Panc1 (cell line): ENCODE measurements at regions not wholly inside any gene's neighbourhood (a gene's known extent, or its start where the extent isn't known, plus 50 kb on each side); places are given as distances from the start of the nearest gene placed in this dataset.

ENCODE experiments used
- SIN3A ChIP-seq: IDR thresholded peaks from 2 replicates; pipeline ENCODE4 v1.6.1; 2012; ENCODE audit warnings: low read depth, mild to moderate bottlenecking, low read length, moderate library complexity, borderline replicate concordance; ENCODE audit not compliant: insufficient read depth
- TCF7L2 ChIP-seq: IDR thresholded peaks from 2 replicates; pipeline ENCODE4 v1.6.1; 2011; ENCODE audit warnings: mild to moderate bottlenecking, low read depth, low read length, inconsistent platforms
- TF ChIP-seq, protein P1 (sequence below): fragments of 450-650 bp; IDR thresholded peaks from 2 replicates; pipeline ENCODE4 v1.5.1; 2017; ENCODE audit warnings: mild to moderate bottlenecking
- TF ChIP-seq, protein P2 (sequence below), 2 experiments: IDR thresholded peaks; 2 replicates each; pipeline ENCODE4 v1.6.1; 2011 to 2012; ENCODE audit warnings: low read depth in 2 of 2, control low read depth in 1 of 2, low read length in 1 of 2, mild to moderate bottlenecking in 1 of 2, moderate library complexity in 1 of 2; ENCODE audit not compliant: insufficient read depth in 1 of 2

DNA sequence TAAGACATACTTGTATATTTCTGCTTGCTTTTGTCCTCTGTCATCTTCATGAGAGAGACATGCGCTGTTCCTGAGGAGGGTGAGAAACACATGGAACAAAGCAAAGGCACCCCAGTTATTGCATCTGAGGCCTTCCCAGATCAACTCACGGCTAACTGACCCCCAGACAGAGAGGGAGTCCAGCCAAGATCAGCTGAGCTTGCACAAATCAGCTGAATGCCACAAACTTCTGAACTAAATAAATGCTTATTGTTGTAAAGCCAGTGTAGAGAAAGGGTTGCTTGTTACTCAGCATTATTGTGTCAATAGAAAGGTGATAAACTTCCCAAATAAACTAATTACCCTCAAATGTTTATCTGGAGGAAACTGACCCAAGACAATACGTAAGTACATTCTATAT is 163.8 kb downstream of the BTC start:
- TF ChIP-seq, protein P1, sequence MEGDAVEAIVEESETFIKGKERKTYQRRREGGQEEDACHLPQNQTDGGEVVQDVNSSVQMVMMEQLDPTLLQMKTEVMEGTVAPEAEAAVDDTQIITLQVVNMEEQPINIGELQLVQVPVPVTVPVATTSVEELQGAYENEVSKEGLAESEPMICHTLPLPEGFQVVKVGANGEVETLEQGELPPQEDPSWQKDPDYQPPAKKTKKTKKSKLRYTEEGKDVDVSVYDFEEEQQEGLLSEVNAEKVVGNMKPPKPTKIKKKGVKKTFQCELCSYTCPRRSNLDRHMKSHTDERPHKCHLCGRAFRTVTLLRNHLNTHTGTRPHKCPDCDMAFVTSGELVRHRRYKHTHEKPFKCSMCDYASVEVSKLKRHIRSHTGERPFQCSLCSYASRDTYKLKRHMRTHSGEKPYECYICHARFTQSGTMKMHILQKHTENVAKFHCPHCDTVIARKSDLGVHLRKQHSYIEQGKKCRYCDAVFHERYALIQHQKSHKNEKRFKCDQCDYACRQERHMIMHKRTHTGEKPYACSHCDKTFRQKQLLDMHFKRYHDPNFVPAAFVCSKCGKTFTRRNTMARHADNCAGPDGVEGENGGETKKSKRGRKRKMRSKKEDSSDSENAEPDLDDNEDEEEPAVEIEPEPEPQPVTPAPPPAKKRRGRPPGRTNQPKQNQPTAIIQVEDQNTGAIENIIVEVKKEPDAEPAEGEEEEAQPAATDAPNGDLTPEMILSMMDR = no peak
- TF ChIP-seq, protein P2, sequence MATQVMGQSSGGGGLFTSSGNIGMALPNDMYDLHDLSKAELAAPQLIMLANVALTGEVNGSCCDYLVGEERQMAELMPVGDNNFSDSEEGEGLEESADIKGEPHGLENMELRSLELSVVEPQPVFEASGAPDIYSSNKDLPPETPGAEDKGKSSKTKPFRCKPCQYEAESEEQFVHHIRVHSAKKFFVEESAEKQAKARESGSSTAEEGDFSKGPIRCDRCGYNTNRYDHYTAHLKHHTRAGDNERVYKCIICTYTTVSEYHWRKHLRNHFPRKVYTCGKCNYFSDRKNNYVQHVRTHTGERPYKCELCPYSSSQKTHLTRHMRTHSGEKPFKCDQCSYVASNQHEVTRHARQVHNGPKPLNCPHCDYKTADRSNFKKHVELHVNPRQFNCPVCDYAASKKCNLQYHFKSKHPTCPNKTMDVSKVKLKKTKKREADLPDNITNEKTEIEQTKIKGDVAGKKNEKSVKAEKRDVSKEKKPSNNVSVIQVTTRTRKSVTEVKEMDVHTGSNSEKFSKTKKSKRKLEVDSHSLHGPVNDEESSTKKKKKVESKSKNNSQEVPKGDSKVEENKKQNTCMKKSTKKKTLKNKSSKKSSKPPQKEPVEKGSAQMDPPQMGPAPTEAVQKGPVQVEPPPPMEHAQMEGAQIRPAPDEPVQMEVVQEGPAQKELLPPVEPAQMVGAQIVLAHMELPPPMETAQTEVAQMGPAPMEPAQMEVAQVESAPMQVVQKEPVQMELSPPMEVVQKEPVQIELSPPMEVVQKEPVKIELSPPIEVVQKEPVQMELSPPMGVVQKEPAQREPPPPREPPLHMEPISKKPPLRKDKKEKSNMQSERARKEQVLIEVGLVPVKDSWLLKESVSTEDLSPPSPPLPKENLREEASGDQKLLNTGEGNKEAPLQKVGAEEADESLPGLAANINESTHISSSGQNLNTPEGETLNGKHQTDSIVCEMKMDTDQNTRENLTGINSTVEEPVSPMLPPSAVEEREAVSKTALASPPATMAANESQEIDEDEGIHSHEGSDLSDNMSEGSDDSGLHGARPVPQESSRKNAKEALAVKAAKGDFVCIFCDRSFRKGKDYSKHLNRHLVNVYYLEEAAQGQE (IDR thresholded peaks at IDR 0.05; ENCODE audit: insufficient read depth in 1 of 2, low read depth in 2 of 2, low read length in 1 of 2) = no peak
- no peak for TF ChIP-seq TCF7L2
- no peak for TF ChIP-seq SIN3A
